H9 (cell line): ENCODE measurements at regions not wholly inside any gene's neighbourhood (a gene's known extent, or its start where the extent isn't known, plus 50 kb on each side); places are given as distances from the start of the nearest gene placed in this dataset.

Experiments
- DNase-seq: peaks from one replicate; pipeline ENCODE4 v3.0.0-alpha.2; 2017
- H2AFZ ChIP-seq: one replicate; pipeline ENCODE4 v1.6.1; 2013; ENCODE audit warnings: mild to moderate bottlenecking, low read length, control low read depth, moderate library complexity
- H2AK5ac ChIP-seq: 2 replicates; pipeline ENCODE4 v1.6.1; 2013; ENCODE audit warnings: low read length, control low read depth, mixed read lengths; ENCODE audit not compliant: insufficient read length
- H2BK120ac ChIP-seq: one replicate; pipeline ENCODE4 v1.6.1; 2013; ENCODE audit warnings: low read depth, mild to moderate bottlenecking, low read length, control low read depth, inconsistent platforms; ENCODE audit not compliant: poor library complexity, severe bottlenecking
- H2BK12ac ChIP-seq: 2 replicates; pipeline ENCODE4 v1.6.1; 2013; ENCODE audit warnings: low read length, control low read depth, mixed read lengths, low read depth; ENCODE audit not compliant: insufficient read length
- H2BK15ac ChIP-seq: 2 replicates; pipeline ENCODE4 v1.6.1; 2013; ENCODE audit warnings: low read depth, low read length, control low read depth
- H2BK20ac ChIP-seq: one replicate; pipeline ENCODE4 v1.6.1; 2013; ENCODE audit warnings: low read depth, mild to moderate bottlenecking, low read length, control low read depth, inconsistent platforms; ENCODE audit not compliant: poor library complexity, severe bottlenecking
- H2BK5ac ChIP-seq: 2 replicates; pipeline ENCODE4 v1.6.1; 2013; ENCODE audit warnings: low read length, control low read depth, mixed read lengths; ENCODE audit not compliant: insufficient read length
- H3K14ac ChIP-seq: 2 replicates; pipeline ENCODE4 v1.6.1; 2013; ENCODE audit warnings: low read length, control low read depth; ENCODE audit not compliant: insufficient read depth
- H3K18ac ChIP-seq: 2 replicates; pipeline ENCODE4 v1.6.1; 2013; ENCODE audit warnings: low read depth, mild to moderate bottlenecking, mixed read lengths, low read length, control low read depth; ENCODE audit not compliant: insufficient read length
- H3K23ac ChIP-seq: 2 replicates; pipeline ENCODE4 v1.6.1; 2013; ENCODE audit warnings: low read length, control low read depth, mixed read lengths, low read depth; ENCODE audit not compliant: insufficient read length
- H3K23me2 ChIP-seq: 2 replicates; pipeline ENCODE4 v1.6.1; 2013; ENCODE audit warnings: low read depth, mild to moderate bottlenecking, mixed read lengths, low read length, control low read depth; ENCODE audit not compliant: insufficient read length, poor library complexity, severe bottlenecking
- H3K27ac ChIP-seq: 2 replicates; pipeline ENCODE4 v1.5.1; 2013; ENCODE audit warnings: low read length, control low read depth, mixed read lengths, low read depth; ENCODE audit not compliant: insufficient read length
- H3K27me3 ChIP-seq: 2 replicates; pipeline ENCODE4 v1.6.1; 2013; ENCODE audit warnings: low read length, control low read depth, inconsistent platforms; ENCODE audit not compliant: insufficient read depth
- H3K4ac ChIP-seq: 2 replicates; pipeline ENCODE4 v1.6.1; 2013; ENCODE audit warnings: low read depth, mild to moderate bottlenecking, control low read depth, inconsistent platforms, low read length, moderate library complexity
- H3K4me1 ChIP-seq: 2 replicates; pipeline ENCODE4 v1.6.1; 2013; ENCODE audit warnings: low read length, control low read depth, inconsistent platforms; ENCODE audit not compliant: insufficient read depth
- H3K4me2 ChIP-seq: 2 replicates; pipeline ENCODE4 v1.6.1; 2013; ENCODE audit warnings: low read length, control low read depth, mixed read lengths; ENCODE audit not compliant: insufficient read length, insufficient read depth
- H3K56ac ChIP-seq: 2 replicates; pipeline ENCODE4 v1.6.1; 2013; ENCODE audit warnings: low read depth, mild to moderate bottlenecking, mixed read lengths, low read length, control low read depth; ENCODE audit not compliant: insufficient read length
- H3K79me1 ChIP-seq: 2 replicates; pipeline ENCODE4 v1.6.1; 2013; ENCODE audit warnings: low read depth, mild to moderate bottlenecking, moderate library complexity, low read length, control low read depth, inconsistent platforms; ENCODE audit not compliant: insufficient read depth, poor library complexity, severe bottlenecking
- H3K79me2 ChIP-seq: 2 replicates; pipeline ENCODE4 v1.6.1; 2013; ENCODE audit warnings: low read length, control low read depth, inconsistent platforms; ENCODE audit not compliant: insufficient read depth
- H3K9ac ChIP-seq: 2 replicates; pipeline ENCODE4 v1.6.1; 2013; ENCODE audit warnings: low read length, control low read depth, mixed read lengths; ENCODE audit not compliant: insufficient read length; ENCODE audit errors: extremely low read depth
- H3K9me3 ChIP-seq: one replicate; pipeline ENCODE4 v1.6.1; 2013; ENCODE audit warnings: low read depth, low read length, inconsistent platforms; ENCODE audit not compliant: control insufficient read depth
- H3T11ph ChIP-seq: one replicate; pipeline ENCODE4 v1.6.1; 2013; ENCODE audit warnings: mild to moderate bottlenecking, low read length, control low read depth, inconsistent platforms
- H4K20me1 ChIP-seq: one replicate; pipeline ENCODE4 v1.6.1; 2013; ENCODE audit not compliant: control insufficient read depth, insufficient read length, insufficient read depth
- H4K5ac ChIP-seq: 2 replicates; pipeline ENCODE4 v1.6.1; 2013; ENCODE audit warnings: low read depth, mild to moderate bottlenecking, mixed read lengths, low read length, control low read depth; ENCODE audit not compliant: insufficient read length
- H4K8ac ChIP-seq: replicated peaks from 2 replicates; pipeline ENCODE4 v1.6.1; 2013; ENCODE audit warnings: low read length, control low read depth, mixed read lengths, low read depth; ENCODE audit not compliant: insufficient read length
- H4K91ac ChIP-seq: 2 replicates; pipeline ENCODE4 v1.6.1; 2013; ENCODE audit warnings: low read depth, mild to moderate bottlenecking, moderate library complexity, mixed read lengths, low read length, control low read depth; ENCODE audit not compliant: insufficient read length
- H3K27ac Mint-ChIP-seq, 3 experiments: 2 replicates in 2 of 3; 3 replicates in 1 of 3; pipeline ENCODE4 v1.8.0; 2020 to 2021; ENCODE audit warnings: mixed read lengths in 3 of 3, mild to moderate bottlenecking in 1 of 3, moderate library complexity in 1 of 3
- H3K27me3 Mint-ChIP-seq: 2 replicates; pipeline ENCODE4 v1.8.0; 2021; ENCODE audit warnings: low read depth, mild to moderate bottlenecking, moderate library complexity, mixed read lengths
- H3K36me3 Mint-ChIP-seq, 3 experiments: 2 replicates in 2 of 3; 3 replicates in 1 of 3; pipeline ENCODE4 v1.8.0; 2020 to 2021; ENCODE audit warnings: low read depth in 3 of 3, mixed read lengths in 3 of 3; ENCODE audit not compliant: insufficient read depth in 1 of 3
- H3K4me1 Mint-ChIP-seq, 2 experiments: 2 replicates each; pipeline ENCODE4 v1.8.0; 2020; ENCODE audit warnings: mixed read lengths in 2 of 2
- H3K4me3 Mint-ChIP-seq, 2 experiments: 2 replicates in 1 of 2; 3 replicates in 1 of 2; pipeline ENCODE4 v1.8.0; 2020 to 2021; ENCODE audit warnings: mild to moderate bottlenecking in 2 of 2, mixed read lengths in 2 of 2, moderate library complexity in 1 of 2
- H3K9me3 Mint-ChIP-seq, 2 experiments: 2 replicates in 1 of 2; 3 replicates in 1 of 2; pipeline ENCODE4 v1.8.0; 2020; ENCODE audit warnings: mild to moderate bottlenecking in 2 of 2, mixed read lengths in 2 of 2, moderate library complexity in 1 of 2
- WGBS: extraction: QIAGEN DNeasy Blood & Tissue Kit; methylation state at CpG from one replicate; pipeline ENCODE4 v1.1.7; 2013; ENCODE audit warnings: missing lambda C conversion rate, low lambda C conversion rate, mixed read lengths; ENCODE audit not compliant: insufficient read length; ENCODE audit errors: extremely low coverage; 5-methylcytosine and 5-hydroxymethylcytosine counted together
- TF ChIP-seq, protein P1 (sequence below): fragments of 200-600 bp; sonication (generic); conservative IDR thresholded peaks from 3 replicates; pipeline ENCODE4 v1.8.0; 2021; ENCODE audit warnings: antibody characterized with exemption, mild to moderate bottlenecking

DNA sequence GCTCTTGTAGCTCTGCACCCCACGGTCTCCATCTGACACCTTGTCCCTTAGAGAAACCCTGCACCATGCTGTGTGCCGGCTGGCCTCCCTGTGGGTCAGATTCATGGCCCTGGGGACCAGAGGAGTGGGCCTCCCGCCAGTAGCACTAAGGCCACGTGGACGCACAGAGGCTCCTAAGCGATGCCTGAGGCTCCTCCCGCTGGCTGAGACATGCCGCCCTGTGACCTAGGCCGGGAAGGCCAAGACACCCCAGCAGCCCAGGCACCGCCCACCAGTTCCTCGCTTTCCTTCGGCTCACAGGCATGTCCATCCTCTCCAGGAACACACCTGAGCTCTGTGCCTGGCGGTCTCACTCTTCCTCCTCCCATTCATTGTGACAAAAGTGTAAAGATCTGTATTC lies 311.0 kb downstream of the THBS2 start:
- H4K5ac ChIP-seq = no peak overlapping the region
- no peak overlapping the region for H4K8ac ChIP-seq
- Mint-ChIP-seq H3K36me3 (no peaks in the 10 kb centered on the region; a peak in 1 of 7 replicates), H3K27me3 (peaks cover 3% of the 10 kb centered on the region; the same call in 1 of the 2 replicates), H3K4me3 (no peak overlapping the region), H3K27ac (no peak overlapping the region; a peak in 1 of 7 replicates), H3K9me3 (no peaks in the 10 kb centered on the region), H3K4me1 (no peaks in the 10 kb centered on the region)
- H2BK12ac ChIP-seq = no peak overlapping the region
- H3K18ac ChIP-seq = no peak overlapping the region
- H3K9me3 ChIP-seq = no peaks in the 10 kb centered on the region
- DNase-seq = no peak
- H3K23ac ChIP-seq = no peak overlapping the region
- H2BK20ac ChIP-seq = no peak overlapping the region
- TF ChIP-seq, protein P1, sequence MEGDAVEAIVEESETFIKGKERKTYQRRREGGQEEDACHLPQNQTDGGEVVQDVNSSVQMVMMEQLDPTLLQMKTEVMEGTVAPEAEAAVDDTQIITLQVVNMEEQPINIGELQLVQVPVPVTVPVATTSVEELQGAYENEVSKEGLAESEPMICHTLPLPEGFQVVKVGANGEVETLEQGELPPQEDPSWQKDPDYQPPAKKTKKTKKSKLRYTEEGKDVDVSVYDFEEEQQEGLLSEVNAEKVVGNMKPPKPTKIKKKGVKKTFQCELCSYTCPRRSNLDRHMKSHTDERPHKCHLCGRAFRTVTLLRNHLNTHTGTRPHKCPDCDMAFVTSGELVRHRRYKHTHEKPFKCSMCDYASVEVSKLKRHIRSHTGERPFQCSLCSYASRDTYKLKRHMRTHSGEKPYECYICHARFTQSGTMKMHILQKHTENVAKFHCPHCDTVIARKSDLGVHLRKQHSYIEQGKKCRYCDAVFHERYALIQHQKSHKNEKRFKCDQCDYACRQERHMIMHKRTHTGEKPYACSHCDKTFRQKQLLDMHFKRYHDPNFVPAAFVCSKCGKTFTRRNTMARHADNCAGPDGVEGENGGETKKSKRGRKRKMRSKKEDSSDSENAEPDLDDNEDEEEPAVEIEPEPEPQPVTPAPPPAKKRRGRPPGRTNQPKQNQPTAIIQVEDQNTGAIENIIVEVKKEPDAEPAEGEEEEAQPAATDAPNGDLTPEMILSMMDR = no peak
- H3K4ac ChIP-seq = no peak overlapping the region
- no peak overlapping the region for H3K56ac ChIP-seq
- H3T11ph ChIP-seq = no peak overlapping the region
- no peak overlapping the region for H4K91ac ChIP-seq
- no peak overlapping the region for H2AK5ac ChIP-seq
- WGBS = no CpG with 5 or more reads among the region's 13 CpGs
- no peaks in the 10 kb centered on the region for H4K20me1 ChIP-seq
- H3K4me2 ChIP-seq = no peak overlapping the region
- H3K4me1 ChIP-seq = no peaks in the 10 kb centered on the region
- no peak overlapping the region for H2BK15ac ChIP-seq
- H2BK120ac ChIP-seq = no peak overlapping the region
- no peaks in the 10 kb centered on the region for H3K27me3 ChIP-seq
- no peak overlapping the region for H3K9ac ChIP-seq
- no peaks in the 10 kb centered on the region for H3K23me2 ChIP-seq
- no peak overlapping the region for H3K14ac ChIP-seq
- H3K79me2 ChIP-seq = no peaks in the 10 kb centered on the region
- no peak overlapping the region for H3K27ac ChIP-seq
- no peak overlapping the region for H2AFZ ChIP-seq
- H2BK5ac ChIP-seq = no peak overlapping the region
- no peaks in the 10 kb centered on the region for H3K79me1 ChIP-seq
